ENCODE measurements at regions not wholly inside any gene's neighbourhood (a gene's known extent, or its start where the extent isn't known, plus 50 kb on each side); places are given as distances from the start of the nearest gene placed in this dataset.

DNA sequence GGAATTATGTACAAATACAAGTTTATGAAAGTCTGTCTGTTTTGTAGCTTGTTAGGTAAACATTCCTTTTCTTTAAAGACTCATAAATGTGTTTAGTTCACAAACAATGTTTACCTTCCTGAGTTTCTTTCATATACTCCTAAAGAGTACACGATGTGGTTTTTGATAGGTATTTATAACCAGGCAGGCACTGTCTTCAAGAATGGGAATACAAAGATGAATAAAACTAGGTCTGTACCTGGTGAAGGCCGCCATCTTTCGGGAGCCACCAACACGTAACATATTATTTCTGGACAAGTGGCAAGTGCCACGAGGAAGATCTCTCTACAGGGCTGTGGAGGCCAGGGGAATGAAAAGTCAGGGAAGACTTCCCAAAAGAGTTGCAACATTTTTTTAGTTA lies 144.6 kb upstream of the RASSF8 start:
- TF ChIP-seq, protein P1, sequence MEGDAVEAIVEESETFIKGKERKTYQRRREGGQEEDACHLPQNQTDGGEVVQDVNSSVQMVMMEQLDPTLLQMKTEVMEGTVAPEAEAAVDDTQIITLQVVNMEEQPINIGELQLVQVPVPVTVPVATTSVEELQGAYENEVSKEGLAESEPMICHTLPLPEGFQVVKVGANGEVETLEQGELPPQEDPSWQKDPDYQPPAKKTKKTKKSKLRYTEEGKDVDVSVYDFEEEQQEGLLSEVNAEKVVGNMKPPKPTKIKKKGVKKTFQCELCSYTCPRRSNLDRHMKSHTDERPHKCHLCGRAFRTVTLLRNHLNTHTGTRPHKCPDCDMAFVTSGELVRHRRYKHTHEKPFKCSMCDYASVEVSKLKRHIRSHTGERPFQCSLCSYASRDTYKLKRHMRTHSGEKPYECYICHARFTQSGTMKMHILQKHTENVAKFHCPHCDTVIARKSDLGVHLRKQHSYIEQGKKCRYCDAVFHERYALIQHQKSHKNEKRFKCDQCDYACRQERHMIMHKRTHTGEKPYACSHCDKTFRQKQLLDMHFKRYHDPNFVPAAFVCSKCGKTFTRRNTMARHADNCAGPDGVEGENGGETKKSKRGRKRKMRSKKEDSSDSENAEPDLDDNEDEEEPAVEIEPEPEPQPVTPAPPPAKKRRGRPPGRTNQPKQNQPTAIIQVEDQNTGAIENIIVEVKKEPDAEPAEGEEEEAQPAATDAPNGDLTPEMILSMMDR (IDR thresholded peaks at IDR 0.05) = no peak
- TF ChIP-seq POLR2A (IDR thresholded peaks at IDR 0.05) = no peak
